ENCODE measurements at regions not wholly inside any gene's neighbourhood (a gene's known extent, or its start where the extent isn't known, plus 50 kb on each side); places are given as distances from the start of the nearest gene placed in this dataset.
"Not testable (repeated sequence)": the region's sequence is repeated elsewhere in the genome, so short reads cannot be mapped to it uniquely, and the experiment has no call there.

DNA sequence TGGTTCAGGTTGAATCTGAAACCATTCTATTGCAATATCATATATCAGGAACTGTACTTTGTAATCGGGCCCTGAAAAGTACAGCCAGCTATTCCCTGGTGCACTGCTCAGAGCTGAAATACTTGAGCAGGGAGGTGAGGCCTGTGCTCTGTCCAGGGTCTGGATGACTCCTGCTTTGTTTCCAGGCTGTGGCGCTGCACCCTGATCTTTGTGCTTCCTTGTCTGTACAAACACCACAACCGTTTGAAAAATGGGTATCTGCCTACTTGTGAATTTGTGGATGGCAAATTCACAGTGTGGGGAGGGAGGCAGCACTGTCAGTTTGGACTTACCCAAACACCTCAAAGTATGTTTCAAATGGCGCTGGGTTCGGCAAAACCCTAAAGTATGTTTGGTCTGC, 155.4 kb upstream of the FAR2 start:
- no peak for DNase-seq

DNA sequence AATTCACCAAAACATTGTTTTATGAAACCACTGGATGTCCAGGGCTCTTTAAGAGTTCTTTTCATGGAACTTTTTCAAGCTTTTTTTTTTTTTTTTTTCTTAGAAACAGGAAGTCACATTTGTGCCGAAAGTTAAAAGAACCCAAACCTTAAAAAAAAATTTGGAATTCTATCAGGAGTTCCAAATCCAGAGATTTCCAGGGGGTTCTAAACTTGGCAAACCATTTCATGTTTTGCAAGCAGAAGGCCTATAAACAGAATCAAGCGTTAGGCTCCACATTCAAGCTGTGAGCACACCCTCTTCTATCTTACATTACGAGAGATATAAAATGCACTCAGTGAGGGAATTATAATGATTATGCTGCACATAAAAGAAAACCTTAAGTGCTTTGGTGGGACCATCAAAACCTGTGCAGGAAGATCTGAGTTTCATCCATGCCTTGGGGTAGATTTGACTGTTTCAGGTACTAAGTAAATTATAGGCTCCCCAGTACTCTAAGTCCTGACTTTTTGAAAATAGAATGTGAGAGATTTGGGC, 154.8 kb upstream of the FAR2 start:
- no peak for DNase-seq

DNA sequence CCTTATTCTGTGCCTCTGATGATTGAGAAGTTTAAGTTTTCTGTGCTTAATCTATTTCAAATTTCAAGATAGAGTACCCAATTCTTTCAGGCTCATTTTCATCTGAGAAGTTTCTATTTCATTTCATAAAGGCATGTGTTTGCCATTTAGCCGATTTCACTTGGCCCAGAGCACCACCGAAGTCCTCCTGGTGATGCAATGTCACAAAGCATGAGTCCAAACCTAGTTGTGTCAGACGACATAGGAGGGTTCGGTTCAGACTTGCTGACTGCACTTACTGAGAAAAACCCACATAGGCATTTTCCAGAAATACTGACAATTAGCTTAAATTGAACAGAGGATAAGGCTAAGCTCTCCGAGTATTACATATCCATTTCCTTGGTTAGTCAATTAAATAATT, 152.4 kb upstream of the FAR2 start:
- no peak for DNase-seq

DNA sequence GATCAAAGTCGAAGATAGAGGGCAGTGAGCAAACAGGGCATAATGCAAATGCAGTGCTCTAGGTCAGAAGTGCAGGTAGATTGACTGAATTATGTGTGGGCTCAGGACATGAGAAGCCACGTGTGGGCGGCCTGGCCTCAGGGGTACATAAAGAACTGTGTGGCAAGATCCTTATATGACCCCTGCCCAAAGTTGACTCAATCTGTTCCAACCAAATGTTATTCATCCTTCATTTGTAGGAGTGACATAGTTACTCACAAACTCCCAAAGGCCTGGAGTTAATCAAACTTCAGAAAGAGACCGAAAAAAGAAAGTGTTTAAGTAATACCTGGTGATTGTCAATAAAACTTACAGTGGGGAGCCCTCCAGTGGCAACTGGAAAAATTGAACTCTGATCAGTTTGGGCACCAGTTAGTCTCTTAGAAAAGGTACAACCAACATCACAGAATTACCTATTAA, 150.4 kb upstream of the FAR2 start:
- DNase-seq, result peak; percentile 45

GRCh38 chr12:29004066-29004935, 144.8 kb upstream of the FAR2 start:
- DNase-seq, result no peak

DNA sequence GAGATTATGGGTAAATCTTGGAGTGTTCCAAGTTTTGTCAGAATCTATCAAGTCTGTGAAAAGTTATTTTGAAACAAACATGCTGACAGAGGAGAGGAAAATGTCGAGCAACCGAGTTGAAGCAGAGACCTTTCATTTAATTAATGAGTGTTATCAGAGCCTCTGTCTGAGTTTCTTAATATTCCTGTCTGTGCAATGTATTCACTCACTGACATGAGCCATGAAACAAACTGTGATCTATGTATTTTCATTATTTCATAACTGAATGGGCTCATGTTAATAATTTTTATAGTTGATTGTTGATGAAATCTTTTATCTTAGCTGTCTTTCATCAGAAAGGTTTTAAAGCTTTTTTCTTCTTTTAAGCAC, 144.2 kb upstream of the FAR2 start:
- no peak for DNase-seq

DNA sequence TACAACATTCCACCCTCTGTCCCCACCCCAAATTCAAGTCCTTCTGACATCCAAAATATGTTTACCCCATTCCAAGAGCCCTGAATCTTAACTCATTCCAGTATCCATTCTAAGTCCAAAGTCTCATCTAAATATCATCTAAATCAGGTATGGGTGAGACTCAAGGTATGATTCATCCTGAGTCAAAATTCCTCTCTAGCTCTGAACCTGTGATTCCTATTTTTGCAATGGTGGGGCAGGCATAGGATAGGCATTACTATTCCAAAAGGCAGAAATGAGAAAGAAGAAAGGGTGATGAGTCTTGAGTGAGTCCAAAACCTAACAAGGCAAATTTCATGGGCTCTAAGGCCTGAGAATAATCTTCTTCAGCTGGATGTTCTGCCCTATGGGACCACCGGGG, 140.3 kb upstream of the FAR2 start:
- no peak for DNase-seq

GRCh38 chr12:29012673-29013072, 136.4 kb upstream of the FAR2 start:
- DNase-seq, result no peak

- DNase-seq, result not testable (repeated sequence)
Measured at GRCh38 chr12:29017532-29017931, 131.5 kb upstream of the FAR2 start.

DNA sequence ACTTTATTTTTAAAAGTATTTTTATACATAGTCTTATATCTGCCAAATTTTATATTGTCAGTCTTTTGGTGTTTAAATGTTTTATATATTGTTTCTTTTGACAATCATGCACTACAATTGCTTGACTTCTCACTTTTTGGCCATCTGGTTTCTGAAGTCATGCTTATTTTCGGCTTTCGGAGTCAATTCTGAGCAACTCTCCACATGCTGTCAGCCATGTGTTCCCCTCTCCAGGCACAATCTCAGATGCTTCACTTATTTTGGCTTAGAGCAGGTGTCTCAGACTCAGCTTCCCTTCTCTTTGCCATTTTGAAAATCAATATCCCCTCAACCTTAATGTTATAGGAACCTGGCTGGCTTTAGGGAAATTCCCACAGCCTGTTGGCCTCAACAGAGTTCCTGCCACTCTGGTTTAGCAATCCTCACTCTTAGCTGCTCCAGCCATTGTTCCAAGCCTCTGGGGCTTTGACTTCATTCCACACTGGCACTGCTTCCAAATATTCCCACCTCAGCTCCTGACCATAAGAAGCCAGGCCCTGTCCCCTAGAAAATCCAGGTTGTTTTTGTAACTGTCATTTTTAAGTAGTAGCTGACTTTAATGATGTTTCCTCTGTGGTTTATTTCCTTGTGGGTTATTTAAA, 125.5 kb upstream of the FAR2 start:
- DNase-seq, result no peak

GRCh38 chr12:29024117-29024516, 125.0 kb upstream of the FAR2 start:
- DNase-seq, result no peak

DNA sequence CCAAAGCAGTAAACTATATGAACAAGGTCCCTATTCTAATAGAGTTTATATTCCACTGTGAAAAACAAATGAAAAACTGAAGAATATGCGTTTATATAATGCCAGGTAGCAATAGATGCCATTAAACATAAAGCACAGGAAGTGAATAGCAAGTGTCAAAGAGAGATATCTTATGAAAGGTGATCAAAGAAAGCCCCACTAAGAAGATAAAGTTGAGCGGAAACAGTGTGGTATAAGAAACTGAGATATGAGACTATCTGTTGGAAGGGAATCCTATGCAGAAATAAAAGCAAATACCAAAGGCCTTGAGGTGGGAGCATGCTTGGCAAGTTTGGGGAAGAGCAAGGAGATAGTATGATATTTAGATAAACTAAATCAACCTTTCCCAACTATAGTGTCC, 123.1 kb upstream of the FAR2 start:
- no peak for DNase-seq

- no peak for DNase-seq
Measured at GRCh38 chr12:29026419-29026818, 122.7 kb upstream of the FAR2 start.

- not testable (repeated sequence) for DNase-seq
Measured at GRCh38 chr12:29029484-29029883, 119.6 kb upstream of the FAR2 start.

GRCh38 chr12:29030006-29030405, 119.1 kb upstream of the FAR2 start:
- no peak for DNase-seq

- no peak for DNase-seq
Measured at GRCh38 chr12:29032446-29032845, 116.6 kb upstream of the FAR2 start.

DNA sequence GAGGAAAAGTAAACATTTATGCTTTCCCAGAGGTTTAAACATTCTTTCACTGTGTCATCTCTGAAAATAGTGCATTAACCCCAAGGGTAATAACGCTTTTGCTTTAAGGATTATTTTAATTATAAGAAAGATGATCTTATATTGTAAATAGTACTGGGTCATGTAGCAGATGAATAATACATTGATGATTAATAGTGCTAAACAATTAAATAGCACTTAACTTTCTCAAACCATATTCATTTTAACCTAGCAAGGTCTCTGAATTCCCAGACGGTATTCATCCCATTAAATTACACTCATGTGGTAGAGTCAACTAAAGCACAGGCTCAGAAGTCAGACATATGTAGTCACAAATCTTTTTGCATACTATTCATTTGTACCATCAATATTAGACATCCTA, 115.6 kb upstream of the FAR2 start:
- no peak for DNase-seq

- DNase-seq, result no peak
Measured at GRCh38 chr12:29035112-29035511, 114.0 kb upstream of the FAR2 start.

DNA sequence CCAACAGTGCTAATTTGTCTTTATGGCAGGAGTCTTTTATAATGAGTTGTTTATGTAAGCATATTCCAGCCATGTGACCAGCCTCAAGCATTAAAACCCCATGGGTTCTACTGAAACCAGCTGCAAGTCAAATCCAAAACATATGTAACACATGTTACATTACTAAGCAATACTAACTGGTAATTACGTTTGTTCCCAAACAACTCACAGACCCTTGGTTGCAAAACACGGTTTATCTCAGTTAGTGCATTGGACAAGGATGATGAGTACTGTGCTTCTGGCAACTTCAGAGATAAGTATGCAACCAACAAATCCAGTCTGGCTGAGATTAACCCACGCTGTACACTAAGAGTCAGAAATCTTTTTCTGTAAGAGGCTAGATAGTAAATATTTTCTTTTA, 110.1 kb upstream of the FAR2 start:
- peak; percentile 40 for DNase-seq

GRCh38 chr12:29041621-29042020, 107.5 kb upstream of the FAR2 start:
- DNase-seq, result peak; percentile 87

DNA sequence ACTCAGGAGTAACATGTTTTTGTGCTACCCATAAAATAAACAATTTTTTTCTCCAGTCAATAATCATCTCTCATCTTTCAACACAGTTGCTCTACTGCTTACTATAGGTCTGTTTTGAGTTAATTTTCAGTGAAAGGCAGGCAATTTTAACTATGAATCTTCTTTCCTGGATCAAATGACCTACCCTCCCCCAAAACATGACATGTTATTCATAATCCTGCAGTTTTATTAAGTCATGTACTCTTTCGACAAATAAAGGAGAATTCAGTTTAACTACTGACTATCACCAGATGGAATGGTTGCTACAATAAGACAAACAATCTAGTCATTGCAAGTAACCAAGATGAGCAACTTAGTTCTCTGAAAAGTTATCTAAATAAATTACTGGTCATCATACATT, 106.0 kb upstream of the FAR2 start:
- peak; percentile 89 for DNase-seq

GRCh38 chr12:29044799-29045198, 104.3 kb upstream of the FAR2 start:
- no peak for DNase-seq

- DNase-seq, result no peak
Measured at GRCh38 chr12:29048787-29049186, 100.3 kb upstream of the FAR2 start.

DNA sequence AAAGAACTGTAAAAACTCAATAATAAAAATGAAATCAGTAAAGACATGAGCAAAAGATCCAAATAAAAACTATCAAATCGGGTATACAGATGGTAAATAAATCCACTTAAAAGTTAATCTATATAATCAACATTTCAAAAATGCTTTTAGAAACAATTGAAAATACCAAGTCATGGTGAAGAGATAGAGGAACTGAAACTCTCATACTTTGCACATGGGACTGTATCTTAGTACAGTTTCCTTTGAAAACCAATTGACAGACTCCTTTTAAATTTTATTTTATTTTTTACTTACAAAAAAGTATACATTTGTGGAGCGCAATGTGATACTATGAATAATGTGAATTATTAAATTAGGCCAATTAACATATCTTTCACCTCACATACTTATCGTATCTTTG, 98.6 kb upstream of the FAR2 start:
- DNase-seq, result no peak
